Chondrocyte (in vitro differentiated cells): ENCODE measurements at regions not wholly inside any gene's neighbourhood (a gene's known extent, or its start where the extent isn't known, plus 50 kb on each side); places are given as distances from the start of the nearest gene placed in this dataset.

Experiments
- DNase-seq: peaks from one replicate; pipeline ENCODE4 v3.0.0; 2021; ENCODE audit warnings: mixed read lengths, low spot score
- H3K27ac Mint-ChIP-seq: one replicate; pipeline ENCODE4 v1.8.0; 2021; ENCODE audit warnings: mild to moderate bottlenecking, moderate library complexity, mixed read lengths; ENCODE audit not compliant: unreplicated experiment
- H3K27me3 Mint-ChIP-seq: 2 replicates; pipeline ENCODE4 v1.8.0; 2021; ENCODE audit warnings: low read depth, mixed read lengths
- H3K36me3 Mint-ChIP-seq: 2 replicates; pipeline ENCODE4 v1.8.0; 2021; ENCODE audit warnings: low read depth, mixed read lengths
- H3K4me1 Mint-ChIP-seq: 2 replicates; pipeline ENCODE4 v1.8.0; 2021; ENCODE audit warnings: low read depth, mild to moderate bottlenecking, mixed read lengths
- H3K4me3 Mint-ChIP-seq: one replicate; pipeline ENCODE4 v1.8.0; 2021; ENCODE audit warnings: mild to moderate bottlenecking, moderate library complexity, mixed read lengths; ENCODE audit not compliant: unreplicated experiment
- H3K9me3 Mint-ChIP-seq: 2 replicates; pipeline ENCODE4 v1.8.0; 2021; ENCODE audit warnings: low read depth, mixed read lengths
- TF ChIP-seq, protein P1 (sequence below): fragments of 200-600 bp; sonication (generic); IDR thresholded peaks from 2 replicates; pipeline ENCODE4 v1.5.0; 2021; ENCODE audit warnings: antibody characterized with exemption, mild to moderate bottlenecking, moderate library complexity

DNA sequence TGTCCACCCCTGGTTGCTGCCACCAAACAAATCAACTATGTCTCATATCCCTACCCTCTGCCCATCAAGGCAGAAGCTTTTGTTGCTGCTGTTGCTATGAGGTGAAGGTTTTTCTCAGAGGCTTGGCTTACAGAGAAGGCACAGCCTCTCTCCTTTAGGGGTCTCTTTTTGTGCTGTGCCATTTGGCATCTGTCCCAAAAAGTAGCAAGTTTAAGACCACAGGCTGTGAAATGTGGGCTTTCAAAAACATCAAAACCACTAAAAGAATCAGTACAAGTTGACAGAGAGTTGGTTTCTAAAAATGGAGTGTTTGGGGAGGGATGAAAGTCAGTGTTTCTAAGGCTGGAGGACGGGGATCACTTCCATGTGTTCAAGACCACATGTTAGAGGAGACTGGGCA, 634.9 kb downstream of the BCOR start:
- TF ChIP-seq, protein P1, sequence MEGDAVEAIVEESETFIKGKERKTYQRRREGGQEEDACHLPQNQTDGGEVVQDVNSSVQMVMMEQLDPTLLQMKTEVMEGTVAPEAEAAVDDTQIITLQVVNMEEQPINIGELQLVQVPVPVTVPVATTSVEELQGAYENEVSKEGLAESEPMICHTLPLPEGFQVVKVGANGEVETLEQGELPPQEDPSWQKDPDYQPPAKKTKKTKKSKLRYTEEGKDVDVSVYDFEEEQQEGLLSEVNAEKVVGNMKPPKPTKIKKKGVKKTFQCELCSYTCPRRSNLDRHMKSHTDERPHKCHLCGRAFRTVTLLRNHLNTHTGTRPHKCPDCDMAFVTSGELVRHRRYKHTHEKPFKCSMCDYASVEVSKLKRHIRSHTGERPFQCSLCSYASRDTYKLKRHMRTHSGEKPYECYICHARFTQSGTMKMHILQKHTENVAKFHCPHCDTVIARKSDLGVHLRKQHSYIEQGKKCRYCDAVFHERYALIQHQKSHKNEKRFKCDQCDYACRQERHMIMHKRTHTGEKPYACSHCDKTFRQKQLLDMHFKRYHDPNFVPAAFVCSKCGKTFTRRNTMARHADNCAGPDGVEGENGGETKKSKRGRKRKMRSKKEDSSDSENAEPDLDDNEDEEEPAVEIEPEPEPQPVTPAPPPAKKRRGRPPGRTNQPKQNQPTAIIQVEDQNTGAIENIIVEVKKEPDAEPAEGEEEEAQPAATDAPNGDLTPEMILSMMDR = no peak
- DNase-seq = no peak
- H3K27ac Mint-ChIP-seq = no peak overlapping the region
- H3K4me3 Mint-ChIP-seq = no peak overlapping the region
- peaks cover 16% of the 10 kb centered on the region for H3K27me3 Mint-ChIP-seq
- no peaks in the 10 kb centered on the region for H3K36me3 Mint-ChIP-seq
- peaks cover 10% of the 10 kb centered on the region for H3K9me3 Mint-ChIP-seq
- no peaks in the 10 kb centered on the region for H3K4me1 Mint-ChIP-seq

DNA sequence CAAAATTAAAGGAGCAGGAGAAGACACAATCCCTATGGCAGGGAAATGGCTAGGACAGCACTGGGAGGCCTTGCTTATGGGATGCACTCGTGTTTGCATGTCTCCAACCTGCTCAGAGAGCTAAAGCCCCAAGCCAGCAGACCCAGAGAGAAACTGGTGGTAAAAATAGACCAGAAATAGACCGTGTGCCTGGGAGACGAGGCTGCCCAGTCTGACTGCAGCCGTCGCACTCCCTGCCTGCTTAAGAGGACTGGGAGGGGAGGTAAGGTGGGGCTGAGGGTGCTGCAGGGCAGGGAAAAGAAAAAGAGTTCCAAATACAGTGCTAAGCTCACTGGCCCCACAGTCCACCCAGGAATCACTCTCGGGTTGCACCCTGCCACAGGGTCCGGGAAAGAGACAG, 633.5 kb downstream of the BCOR start:
- Mint-ChIP-seq H3K9me3 (peaks cover 10% of the 10 kb centered on the region), H3K27ac (no peak overlapping the region), H3K4me3 (no peak overlapping the region), H3K27me3 (peaks cover 14% of the 10 kb centered on the region), H3K4me1 (no peaks in the 10 kb centered on the region), H3K36me3 (no peaks in the 10 kb centered on the region)
- DNase-seq = no peak
- TF ChIP-seq, protein P1 = no peak

DNA sequence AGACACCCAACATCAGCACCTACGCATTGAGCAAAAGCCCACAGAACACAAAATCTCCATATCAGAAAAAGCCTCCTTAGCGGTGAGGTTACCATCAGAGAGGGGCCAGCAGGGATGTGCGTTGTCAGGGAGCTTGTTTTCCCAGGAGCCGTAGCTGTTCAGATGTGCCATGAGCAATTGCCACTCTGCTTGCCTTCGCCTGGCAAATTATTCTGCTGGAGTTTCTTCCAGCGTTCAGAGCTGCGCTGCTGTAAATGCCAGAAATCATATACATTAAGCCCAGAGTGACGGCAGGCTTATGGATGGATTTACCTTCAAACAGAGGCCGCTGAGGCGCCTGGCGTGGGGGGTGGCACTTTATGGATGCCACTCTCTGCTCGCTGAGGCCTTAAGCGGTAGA, 632.3 kb downstream of the BCOR start:
- Mint-ChIP-seq H3K9me3 (peaks cover 8% of the 10 kb centered on the region), H3K27ac (no peak overlapping the region), H3K27me3 (peaks cover 14% of the 10 kb centered on the region), H3K4me1 (peaks cover under 1% of the 10 kb centered on the region), H3K4me3 (no peak overlapping the region), H3K36me3 (no peaks in the 10 kb centered on the region)
- TF ChIP-seq, protein P1 = no peak
- DNase-seq = no peak

DNA sequence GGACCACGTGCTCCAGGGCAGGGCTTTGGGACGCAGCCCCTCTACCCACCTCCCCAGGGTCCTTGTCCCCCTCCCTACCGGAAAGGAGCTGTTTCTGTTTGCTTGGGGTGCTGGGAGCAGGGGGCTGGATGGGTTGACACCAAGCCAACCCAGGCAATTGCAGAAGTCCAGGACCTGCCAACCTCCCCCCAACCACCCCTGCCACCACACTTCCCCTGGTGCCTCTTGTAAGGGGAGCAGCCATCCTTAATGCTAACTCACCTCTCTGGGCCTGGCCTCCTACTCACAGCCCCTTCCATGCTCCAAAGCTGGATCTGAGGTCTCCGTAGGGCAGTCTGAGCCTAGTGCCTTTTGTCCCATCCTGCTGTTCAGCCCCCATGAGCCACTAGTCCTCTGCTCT, 631.9 kb downstream of the BCOR start:
- Mint-ChIP-seq H3K36me3 (no peaks in the 10 kb centered on the region), H3K4me3 (no peak overlapping the region), H3K9me3 (peaks cover 7% of the 10 kb centered on the region), H3K27me3 (peaks cover 14% of the 10 kb centered on the region), H3K4me1 (peaks cover 5% of the 10 kb centered on the region), H3K27ac (no peak overlapping the region)
- no peak for DNase-seq
- TF ChIP-seq, protein P1 = no peak

DNA sequence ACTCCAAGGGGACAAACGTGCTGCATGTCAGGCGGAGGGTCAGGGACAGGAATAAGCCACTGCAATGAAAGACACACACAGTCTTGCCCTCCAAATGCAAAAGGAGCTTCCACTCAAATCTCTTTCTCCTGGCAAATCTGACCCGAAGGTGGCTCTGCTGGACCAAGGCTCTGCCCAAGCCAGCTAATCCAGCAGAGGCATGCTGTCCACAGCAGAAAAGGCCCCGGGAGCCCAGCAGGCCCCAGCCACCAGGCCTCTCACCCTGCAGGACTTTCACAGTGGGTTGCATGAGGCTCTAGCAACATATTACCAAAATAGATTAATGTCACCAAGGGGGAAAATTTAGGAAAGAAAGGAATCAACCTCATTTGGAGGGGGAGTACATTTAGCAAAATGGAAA, 628.6 kb downstream of the BCOR start:
- Mint-ChIP-seq H3K4me3 (no peak overlapping the region), H3K27ac (no peak overlapping the region), H3K4me1 (peaks cover 5% of the 10 kb centered on the region), H3K9me3 (peaks cover 6% of the 10 kb centered on the region), H3K27me3 (peaks cover 7% of the 10 kb centered on the region), H3K36me3 (no peaks in the 10 kb centered on the region)
- TF ChIP-seq, protein P1 = no peak
- DNase-seq = no peak
